ENCODE measurements at regions not wholly inside any gene's neighbourhood (a gene's known extent, or its start where the extent isn't known, plus 50 kb on each side); places are given as distances from the start of the nearest gene placed in this dataset.

- TF ChIP-seq, protein P1, sequence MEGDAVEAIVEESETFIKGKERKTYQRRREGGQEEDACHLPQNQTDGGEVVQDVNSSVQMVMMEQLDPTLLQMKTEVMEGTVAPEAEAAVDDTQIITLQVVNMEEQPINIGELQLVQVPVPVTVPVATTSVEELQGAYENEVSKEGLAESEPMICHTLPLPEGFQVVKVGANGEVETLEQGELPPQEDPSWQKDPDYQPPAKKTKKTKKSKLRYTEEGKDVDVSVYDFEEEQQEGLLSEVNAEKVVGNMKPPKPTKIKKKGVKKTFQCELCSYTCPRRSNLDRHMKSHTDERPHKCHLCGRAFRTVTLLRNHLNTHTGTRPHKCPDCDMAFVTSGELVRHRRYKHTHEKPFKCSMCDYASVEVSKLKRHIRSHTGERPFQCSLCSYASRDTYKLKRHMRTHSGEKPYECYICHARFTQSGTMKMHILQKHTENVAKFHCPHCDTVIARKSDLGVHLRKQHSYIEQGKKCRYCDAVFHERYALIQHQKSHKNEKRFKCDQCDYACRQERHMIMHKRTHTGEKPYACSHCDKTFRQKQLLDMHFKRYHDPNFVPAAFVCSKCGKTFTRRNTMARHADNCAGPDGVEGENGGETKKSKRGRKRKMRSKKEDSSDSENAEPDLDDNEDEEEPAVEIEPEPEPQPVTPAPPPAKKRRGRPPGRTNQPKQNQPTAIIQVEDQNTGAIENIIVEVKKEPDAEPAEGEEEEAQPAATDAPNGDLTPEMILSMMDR (IDR thresholded peaks at IDR 0.05; ENCODE audit: insufficient read depth, missing control alignments), result no peak
- DNase-seq (ENCODE audit: insufficient read length, low spot score) (no peak), FAIRE-seq (no peak)
These were observed 1166.6 kb downstream of the BRD1 start for GRCh38 chr22:48660790-48661740.

- FAIRE-seq (no peak), DNase-seq (ENCODE audit: insufficient read length, low spot score) (no peak)
- TF ChIP-seq, protein P1 (IDR thresholded peaks at IDR 0.05; ENCODE audit: insufficient read depth, missing control alignments), result no peak
These were observed 1167.4 kb downstream of the BRD1 start for GRCh38 chr22:48660104-48660789.

- no peak for DNase-seq (ENCODE audit: insufficient read length, low spot score)
- TF ChIP-seq, protein P1 (IDR thresholded peaks at IDR 0.05; ENCODE audit: insufficient read depth, missing control alignments), result no peak
- no peak for FAIRE-seq
These were observed 1168.2 kb downstream of the BRD1 start for GRCh38 chr22:48659404-48659996.

DNA sequence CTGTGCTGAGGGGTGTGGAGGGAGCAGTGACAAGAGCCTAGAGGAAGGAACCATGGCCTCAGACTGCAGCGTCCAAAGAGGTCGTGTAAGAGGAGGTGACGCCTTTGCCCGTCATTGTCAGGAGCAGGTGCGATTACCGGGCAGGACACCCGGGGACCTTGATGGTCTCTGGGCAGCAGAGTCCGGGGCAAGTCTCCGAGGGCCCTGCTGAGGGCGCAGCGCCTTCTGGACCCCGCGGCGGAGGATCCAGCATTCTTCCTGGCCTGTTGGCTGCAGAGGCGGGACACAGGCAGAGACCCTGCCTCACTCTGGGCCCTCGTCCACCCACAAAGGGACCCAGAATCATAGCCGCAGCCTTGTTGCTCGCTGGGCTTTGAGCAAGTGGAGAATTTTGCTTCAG lies 1168.8 kb downstream of the BRD1 start:
- TF ChIP-seq, protein P1 (IDR thresholded peaks at IDR 0.05; ENCODE audit: insufficient read depth, missing control alignments), result no peak
- FAIRE-seq (no peak), DNase-seq (ENCODE audit: insufficient read length, low spot score) (no peak)

DNA sequence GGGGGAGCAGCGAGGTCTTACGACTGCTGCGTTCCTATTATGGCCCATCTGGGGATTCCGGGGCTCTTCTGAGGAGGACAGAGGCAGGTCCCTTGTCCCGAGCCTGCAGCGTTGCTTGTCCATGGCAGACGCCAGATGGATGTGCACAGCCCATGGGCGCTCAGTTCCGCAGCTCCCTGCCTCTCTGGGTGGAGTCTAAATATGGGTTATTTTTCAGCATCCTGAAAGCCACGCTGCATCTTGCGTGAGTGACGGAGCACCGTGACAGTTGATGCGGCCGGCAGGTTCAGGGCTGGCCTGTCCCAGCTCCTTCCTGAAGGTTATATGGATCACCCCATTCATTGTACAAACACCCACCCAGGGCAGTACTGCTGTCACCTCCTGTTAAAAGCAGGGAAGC lies 1169.4 kb downstream of the BRD1 start:
- TF ChIP-seq, protein P1 (IDR thresholded peaks at IDR 0.05; ENCODE audit: insufficient read depth, missing control alignments), result no peak
- FAIRE-seq, result no peak
- no peak for DNase-seq (ENCODE audit: insufficient read length, low spot score)

GRCh38 chr22:48654492-48654891 lies 1173.2 kb downstream of the BRD1 start:
- FAIRE-seq (no peak), DNase-seq (ENCODE audit: insufficient read length, low spot score) (no peak)
- TF ChIP-seq, protein P1 (IDR thresholded peaks at IDR 0.05; ENCODE audit: insufficient read depth, missing control alignments), result no peak

All from D721Med (cell line).